K562 (cell line): ENCODE measurements at regions not wholly inside any gene's neighbourhood (a gene's known extent, or its start where the extent isn't known, plus 50 kb on each side); places are given as distances from the start of the nearest gene placed in this dataset.

Source experiments
- EGR1 ChIP-seq: fragments of 450-650 bp; conservative IDR thresholded peaks from 2 replicates; pipeline ENCODE4 v1.6.1; 2017; ENCODE audit warnings: mild to moderate bottlenecking
- SIN3A ChIP-seq, 2 experiments: fragments of 150-350 bp in 1 of 2; IDR thresholded peaks; 2 replicates each; pipeline ENCODE4 v1.6.1; 2011 to 2016; ENCODE audit warnings: borderline replicate concordance in 2 of 2, low read depth in 2 of 2, low read length in 2 of 2, mild to moderate bottlenecking in 2 of 2, moderate library complexity in 2 of 2; ENCODE audit not compliant: control insufficient read depth in 1 of 2
- SRSF1 ChIP-seq: fragments of 200-400 bp; formaldehyde crosslinking; IDR thresholded peaks from 2 replicates; pipeline ENCODE4 v1.6.1; 2017; ENCODE audit warnings: mild to moderate bottlenecking, low read depth, low read length, moderate library complexity
- SRSF9 ChIP-seq: fragments of 200-400 bp; formaldehyde crosslinking; IDR thresholded peaks from 2 replicates; pipeline ENCODE4 v1.6.1; 2017; ENCODE audit warnings: low read depth, low read length, borderline replicate concordance
- ZHX1 ChIP-seq: fragments of 150-350 bp; conservative IDR thresholded peaks from 2 replicates; pipeline ENCODE4 v1.6.1; 2014; ENCODE audit warnings: low read length

- TF ChIP-seq SRSF1 = no peak
- no peak for TF ChIP-seq SIN3A (IDR thresholded peaks at IDR 0.05; ENCODE audit: borderline replicate concordance in 2 of 2, control insufficient read depth in 1 of 2, low read depth in 2 of 2, low read length in 2 of 2)
- no peak for TF ChIP-seq EGR1
- TF ChIP-seq ZHX1 = no peak
- TF ChIP-seq SRSF9 = no peak
Measured at GRCh38 chr10:106214243-106214642, 950.3 kb downstream of the SORCS1 start.
